ENCODE measurements at regions not wholly inside any gene's neighbourhood (a gene's known extent, or its start where the extent isn't known, plus 50 kb on each side); places are given as distances from the start of the nearest gene placed in this dataset.

GRCh38 chr3:139732729-139733128 is 55.0 kb upstream of the NMNAT3 start:
- DNase-seq (ENCODE audit: low spot score): no peak

DNA sequence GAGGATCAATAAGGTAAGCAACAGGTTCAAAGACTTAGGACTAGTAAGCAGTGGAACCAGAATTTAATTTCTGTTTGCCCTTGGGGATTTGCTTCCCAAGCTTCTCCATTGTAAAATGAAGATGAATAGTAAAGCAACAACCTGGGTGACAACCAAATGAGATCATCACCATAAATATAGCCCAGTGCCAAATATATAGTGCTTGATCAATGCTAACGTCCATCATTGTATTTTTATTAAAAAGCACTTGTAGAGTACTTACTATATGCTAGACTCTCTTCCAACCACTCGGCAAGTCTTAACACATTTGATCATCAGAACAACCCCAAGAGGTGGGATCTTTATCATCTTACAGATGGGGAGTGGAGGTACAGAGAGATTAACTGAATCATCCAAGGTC is 51.5 kb upstream of the NMNAT3 start:
- DNase-seq (ENCODE audit: low spot score): no peak

DNA sequence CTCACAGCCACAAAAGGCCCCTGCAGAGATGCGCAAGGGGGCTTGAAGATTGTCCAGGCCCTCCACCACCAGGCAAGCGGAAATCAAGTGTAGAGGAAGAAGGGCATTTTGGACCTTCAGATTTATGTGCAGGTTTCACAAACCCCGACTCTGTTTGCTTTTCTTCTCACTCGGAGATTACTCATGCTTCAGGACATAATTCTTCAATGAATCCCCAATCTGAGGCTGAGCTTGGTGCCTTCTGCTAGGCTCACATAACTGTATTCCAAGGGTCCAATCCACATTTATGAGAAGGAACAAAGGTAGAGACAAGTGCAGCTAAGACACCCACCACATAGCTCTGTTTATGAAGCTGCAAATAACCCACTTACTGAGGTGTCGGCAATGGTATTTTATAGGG is 50.6 kb upstream of the NMNAT3 start:
- no peak for DNase-seq (ENCODE audit: low spot score)

Data from SW480 (cell line).